ENCODE measurements at regions not wholly inside any gene's neighbourhood (a gene's known extent, or its start where the extent isn't known, plus 50 kb on each side); places are given as distances from the start of the nearest gene placed in this dataset.

GRCh38 chr20:60453388-60454246 lies 495.4 kb downstream of the CDH26 start:
- peak; percentile 73 for DNase-seq

DNA sequence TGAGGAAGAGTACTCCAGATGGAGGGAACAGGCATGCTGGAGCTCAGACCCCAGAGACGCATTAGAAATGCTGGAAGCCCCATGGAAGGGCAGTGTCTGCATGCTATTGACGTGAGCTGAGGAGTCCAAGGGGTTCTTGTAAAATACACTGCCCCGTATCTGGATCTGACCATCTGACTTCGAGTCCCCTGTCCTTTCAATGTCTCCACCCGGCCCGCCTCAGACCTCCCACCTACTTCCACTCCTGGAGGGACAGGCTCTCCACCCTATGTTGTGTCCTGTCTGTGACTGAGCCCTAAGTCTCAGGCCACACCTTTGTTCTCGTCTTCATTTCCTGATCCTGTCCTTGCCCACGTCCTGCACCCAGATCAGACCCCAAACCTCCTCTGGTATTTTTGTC lies 496.3 kb downstream of the CDH26 start:
- no peak for DNase-seq

DNA sequence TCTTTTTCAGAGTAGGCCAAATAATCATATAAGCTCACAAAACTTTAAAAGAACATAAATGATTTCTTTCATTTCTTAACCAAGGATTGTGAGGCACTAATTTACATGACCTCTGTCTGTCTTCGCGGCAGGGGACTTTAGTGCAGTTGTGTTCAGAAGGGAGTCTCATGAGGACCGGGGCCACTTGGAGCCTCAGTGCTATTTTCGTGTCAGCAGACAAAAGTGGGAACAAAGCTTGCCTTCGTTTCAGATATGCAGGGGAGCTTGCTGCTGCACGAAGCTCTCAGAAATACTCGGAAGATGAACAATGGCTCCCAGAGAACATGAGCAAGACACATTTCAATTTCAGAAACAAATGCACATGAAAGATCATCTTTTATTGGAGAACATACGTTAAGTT lies 497.0 kb downstream of the CDH26 start:
- no peak for DNase-seq

GRCh38 chr20:60459212-60459611 lies 501.0 kb downstream of the CDH26 start:
- DNase-seq, result no peak

DNA sequence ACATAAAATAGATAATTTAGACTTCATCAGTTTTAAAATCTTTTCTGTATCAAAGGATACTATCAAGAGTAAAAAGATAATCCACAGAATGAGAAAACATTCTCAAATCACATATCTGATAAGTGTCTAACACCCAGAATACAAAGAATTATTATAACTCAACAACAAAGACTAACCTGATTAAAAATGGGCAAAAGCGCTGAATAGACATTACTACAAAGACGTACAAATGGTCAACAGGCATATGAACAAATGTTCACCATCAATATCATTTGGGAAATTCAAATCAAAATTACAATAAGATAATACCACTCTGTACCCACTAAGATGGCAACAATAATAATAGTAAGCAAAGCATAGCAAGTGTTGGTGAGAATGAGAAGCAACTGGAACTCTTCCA lies 503.8 kb downstream of the CDH26 start:
- no peak for DNase-seq

DNA sequence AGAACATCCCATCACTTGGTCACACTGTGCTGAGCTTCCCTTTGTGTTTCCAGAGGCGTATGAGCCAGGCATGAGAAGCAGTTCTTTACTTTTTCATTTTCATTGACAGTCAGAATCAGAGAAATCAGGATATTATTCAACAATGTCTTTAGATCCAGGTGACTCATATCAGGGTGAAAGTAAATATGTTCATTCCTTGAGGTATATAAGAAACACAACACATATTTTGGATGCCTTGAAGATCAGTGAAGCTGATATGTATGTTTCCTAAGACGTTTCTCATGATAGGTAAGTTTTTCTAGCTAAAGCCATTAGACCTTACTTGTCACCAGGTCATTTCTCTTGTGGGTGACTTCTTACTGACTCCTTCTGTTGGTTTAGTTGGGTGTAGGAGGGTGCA lies 505.6 kb downstream of the CDH26 start:
- no peak for DNase-seq

GRCh38 chr20:60465439-60465838 lies 507.2 kb downstream of the CDH26 start:
- no peak for DNase-seq

GRCh38 chr20:60465993-60466686 lies 507.9 kb downstream of the CDH26 start:
- no peak for DNase-seq

- no peak for DNase-seq
Measured at GRCh38 chr20:60466687-60467022, 508.4 kb downstream of the CDH26 start.

DNA sequence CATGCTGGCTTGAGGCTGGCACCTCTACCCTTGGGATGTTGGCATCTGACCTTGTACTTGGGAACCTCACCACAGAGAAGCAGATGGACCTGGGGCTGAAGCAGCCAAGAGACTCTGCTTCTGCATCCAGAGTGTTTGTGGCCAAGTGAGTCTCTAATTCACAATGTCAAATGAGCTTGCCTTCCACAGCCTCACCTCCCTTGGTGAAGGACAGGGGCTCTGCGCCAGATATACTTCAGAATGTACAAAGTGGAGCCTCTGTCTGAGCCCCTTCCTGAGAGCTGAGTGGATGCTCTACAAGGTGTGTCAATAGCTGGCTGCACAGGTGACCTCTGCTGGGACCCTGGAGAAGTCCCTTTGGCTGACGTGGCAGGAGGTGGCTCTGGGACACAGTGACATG lies 508.9 kb downstream of the CDH26 start:
- DNase-seq, result no peak

GRCh38 chr20:60467771-60468170 lies 509.5 kb downstream of the CDH26 start:
- DNase-seq, result no peak

DNA sequence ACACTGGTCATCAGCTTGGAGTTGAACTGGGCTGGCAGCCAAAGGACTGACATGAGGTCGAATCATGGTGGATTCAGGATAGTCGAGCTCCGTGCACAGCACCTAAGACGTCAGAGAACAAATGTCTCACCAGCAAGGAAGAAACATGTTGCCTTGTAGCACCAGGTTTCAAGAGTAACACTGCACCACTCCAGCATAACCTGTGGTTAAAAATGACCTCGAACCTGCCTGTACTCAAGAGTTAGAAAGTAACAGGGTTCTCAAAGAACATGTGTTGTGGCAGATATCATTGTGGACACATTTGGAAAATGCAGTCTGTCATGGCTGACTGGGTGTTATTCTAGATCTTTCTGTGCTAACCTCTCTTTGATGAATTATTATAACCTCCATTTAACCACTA lies 511.6 kb downstream of the CDH26 start:
- DNase-seq, result no peak

DNA sequence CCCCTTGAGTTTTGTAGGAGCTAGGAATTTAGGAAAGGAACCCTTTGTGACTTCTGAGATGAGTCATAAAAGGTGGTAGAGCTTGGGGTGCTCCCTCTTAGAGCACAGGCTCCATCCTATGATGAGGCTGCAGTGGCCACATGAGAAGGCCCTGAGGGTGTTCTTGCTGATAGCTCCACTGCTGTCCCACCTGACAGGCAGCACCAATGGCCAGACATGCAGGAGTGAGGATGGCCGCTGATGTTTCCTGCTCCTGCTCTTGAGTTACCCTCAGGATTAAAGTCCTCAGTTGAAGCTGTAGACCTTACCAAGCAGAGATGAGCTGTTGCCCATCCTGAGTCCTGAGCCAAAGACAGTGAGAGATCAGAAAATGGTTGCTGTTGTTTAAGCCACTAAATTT lies 512.1 kb downstream of the CDH26 start:
- no peak for DNase-seq

DNA sequence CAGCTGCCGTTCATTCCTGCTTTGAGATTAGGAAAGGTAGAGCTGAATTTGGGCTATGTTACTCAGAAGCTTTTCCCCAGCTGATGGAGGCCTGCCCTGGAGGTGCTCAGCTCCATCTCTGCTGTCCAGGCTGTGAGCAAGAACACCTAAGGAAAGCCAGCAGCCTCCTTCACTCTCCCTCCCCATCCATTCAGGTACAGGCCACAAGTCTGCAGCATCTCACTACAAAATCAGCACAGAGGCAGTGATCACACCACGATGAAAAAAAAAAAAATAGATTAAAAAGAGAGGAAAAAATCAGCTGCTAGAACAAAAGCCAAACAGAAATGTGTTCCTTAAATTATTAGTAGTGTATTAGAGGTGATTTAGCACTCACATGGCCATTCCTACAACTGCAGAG lies 515.0 kb downstream of the CDH26 start:
- DNase-seq, result no peak

DNA sequence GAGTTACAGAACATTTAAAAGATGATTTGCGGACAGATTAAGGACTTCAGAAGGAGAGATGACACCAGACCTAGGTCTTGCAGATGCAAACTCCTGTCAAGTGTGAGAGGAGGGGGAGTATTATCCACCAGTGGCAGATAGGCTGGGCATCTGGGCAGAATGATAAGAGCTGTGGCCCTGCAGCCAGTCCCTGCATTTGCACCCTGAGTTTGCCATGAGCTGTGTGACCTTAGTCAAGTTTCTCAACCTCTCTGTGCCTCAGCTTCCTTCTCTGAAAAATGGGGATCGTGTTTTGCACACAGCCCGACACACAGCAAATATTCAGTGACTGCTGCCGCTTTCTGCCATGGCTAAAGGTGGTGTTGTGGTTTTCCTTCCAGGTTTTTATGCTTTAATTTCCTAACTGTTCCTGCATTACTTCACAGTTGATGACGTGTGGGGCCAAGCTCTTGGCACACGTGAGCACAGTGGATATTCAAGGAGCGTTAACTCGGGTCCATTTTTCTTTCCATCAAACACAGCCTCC lies 516.2 kb downstream of the CDH26 start:
- no peak for DNase-seq

DNA sequence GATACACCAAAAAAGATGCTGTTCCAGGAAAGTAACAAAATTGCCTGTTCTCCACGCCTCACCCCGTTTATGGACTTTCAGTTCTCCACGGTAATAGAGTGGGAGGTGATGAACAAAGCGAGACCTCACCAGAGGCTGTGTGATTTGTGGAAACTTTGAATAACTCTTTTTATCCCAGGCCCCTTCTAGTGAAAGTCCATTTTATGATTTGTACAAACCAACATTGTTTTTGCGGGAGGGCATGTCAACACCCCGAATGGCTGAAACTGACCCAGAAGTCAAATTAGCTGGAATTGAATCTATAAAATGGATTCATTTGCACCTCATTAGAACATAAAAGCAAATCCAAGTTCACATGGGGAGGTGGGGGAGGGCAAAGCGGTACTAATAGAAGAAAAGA lies 517.8 kb downstream of the CDH26 start:
- DNase-seq, result no peak

GRCh38 chr20:60477958-60478357 lies 519.7 kb downstream of the CDH26 start:
- DNase-seq, result no peak

- no peak for DNase-seq
Measured at GRCh38 chr20:60478533-60478932, 520.3 kb downstream of the CDH26 start.

DNA sequence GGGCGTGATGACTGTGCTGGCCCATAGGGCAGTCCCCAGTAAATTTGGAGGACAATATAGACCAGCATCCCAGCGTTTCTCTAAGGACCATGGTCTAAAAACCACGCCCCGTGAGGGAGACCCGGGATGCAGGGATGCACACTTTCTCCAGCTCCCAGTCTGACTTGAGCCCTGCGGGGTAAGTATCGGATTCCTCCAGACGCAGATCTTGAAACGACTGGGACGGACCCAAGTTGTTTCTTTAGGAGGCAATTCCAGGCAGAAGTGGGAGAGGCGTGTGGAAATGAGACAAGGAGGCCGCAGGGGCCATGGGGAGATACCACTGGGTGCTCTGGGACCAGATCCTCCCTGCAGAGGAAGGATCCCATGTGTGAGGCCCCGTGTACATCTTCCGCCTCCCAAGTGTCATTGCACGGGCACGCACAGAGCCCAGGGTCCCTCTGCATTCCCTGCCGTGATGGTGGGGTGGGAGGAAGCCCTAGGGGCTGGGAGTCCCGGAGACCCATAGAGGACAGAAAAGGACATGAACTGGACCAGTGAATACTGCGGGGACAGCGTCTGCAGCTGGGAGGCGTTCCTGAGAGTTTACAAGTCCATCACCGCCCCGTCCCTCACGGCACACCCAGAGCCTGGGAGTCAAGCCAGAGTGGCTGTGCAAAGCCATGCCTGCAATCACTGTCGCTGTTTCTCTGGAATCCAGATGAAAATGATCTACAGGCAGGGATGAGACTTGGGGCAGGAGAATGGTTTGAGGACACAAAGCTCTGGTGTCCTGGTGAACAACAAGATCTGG lies 522.9 kb downstream of the CDH26 start:
- no peak for DNase-seq

GRCh38 chr20:60481743-60482133 lies 523.5 kb downstream of the CDH26 start:
- DNase-seq, result no peak

DNA sequence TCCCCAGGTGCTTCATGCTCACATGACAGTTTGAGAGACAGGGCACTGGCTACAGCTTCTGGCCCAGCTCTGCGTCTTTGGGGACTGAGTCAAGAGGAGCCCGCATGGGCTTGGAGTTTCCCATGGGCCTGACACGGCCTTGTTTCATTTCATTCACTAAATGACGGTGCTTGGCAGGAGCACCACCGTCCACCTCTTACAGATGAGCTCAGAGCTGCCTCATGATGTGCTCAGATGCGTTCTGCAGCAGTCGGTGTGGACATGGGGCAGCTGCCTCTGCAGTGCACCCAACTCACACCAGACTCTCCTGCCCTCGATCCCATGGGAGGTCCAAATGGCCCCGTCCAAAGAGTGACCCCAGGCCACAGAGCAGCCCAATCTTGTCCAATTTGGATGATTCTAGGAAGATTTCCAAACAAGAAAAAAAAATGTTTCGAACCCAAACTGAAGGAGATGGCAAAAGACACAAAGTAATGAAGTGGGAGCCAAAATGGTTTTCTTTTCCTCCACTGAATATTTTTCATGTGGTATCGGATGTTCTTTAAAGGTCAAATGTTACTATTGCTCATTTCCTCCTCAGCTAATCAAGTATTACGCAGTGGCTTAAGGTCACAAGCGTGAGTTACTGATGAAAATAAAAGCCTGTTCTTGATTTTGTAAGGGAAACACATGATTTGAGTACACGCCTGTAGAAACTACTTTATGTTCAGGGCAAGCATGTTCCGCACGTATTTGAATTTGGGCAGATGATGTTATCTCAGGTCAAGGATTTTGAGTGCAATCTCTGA lies 524.2 kb downstream of the CDH26 start:
- DNase-seq, result no peak

DNA sequence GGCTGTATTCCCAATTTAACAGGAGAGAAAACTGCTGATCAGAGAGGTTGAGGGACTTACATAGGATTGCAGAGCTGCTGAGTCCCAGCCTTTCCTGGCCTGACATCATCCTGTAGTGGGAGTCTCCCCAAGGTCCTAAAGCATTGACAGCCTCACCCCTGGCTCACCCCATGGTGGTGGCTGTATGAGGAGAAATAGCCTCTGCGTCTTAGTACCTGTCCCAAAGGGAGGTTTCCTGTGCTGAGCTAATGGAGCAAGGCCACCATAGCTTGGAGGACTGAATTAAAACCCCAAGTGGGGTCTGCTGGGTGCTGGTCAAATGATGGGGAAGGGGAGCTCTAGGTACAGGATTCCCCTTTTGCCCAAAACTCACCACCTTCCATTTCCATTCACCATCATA lies 525.1 kb downstream of the CDH26 start:
- no peak for DNase-seq

GRCh38 chr20:60484316-60484715 lies 526.1 kb downstream of the CDH26 start:
- no peak for DNase-seq

All from DMS79 (cell line).